KBM-7 (cell line): ENCODE measurements at regions not wholly inside any gene's neighbourhood (a gene's known extent, or its start where the extent isn't known, plus 50 kb on each side); places are given as distances from the start of the nearest gene placed in this dataset.
A peak's percentile ranks its signal among the peaks of the same experiment; 100 is the strongest.
"Not testable (repeated sequence)": the region's sequence is repeated elsewhere in the genome, so short reads cannot be mapped to it uniquely, and the experiment has no call there.

Experiments used
- DNase-seq: peaks from one replicate; pipeline ENCODE4 v3.0.0-alpha.2; 2015
- in situ Hi-C: fragments of 300-500 bp; cut with MboI; formaldehyde crosslinking; loops from 2 replicates; pipeline ENCODE4 v1.14.3; 2020; ENCODE audit warnings: low sequenced_read_pairs, low pct_unique_long_range_greater_than_20kb, mixed read lengths

DNA sequence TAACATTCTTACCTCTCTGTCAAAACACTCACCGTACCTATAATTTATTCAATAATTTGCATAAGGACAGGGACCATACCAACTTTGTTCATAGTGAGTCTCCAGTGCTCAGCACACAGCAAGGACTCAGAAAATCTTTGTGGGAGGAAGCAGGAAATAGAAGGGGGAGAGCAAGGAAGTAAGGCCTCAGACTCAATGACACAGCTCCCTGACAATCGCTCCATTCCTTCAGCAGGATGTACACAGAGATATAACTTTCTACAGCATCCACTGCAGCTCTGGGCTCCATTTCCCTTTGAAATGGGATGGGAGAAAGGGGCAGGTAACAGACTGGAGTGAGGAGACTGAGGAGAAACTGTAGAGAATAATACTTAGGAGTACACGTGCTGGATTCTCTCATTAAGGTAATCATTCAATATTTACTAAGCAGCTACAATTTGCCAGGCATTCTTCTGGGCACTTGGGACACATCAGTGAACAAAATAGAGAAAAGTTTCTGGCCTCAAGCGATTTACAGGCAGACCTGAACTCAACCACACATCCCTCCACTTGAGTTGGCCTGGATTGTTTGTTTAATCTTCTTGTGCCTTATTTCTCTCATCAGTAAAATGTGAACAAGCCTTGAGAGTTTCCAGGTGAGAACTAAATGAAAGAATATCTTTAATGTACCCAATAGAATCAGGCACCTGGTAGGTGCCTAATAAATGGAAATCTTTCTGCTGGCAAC, 330.3 kb upstream of the THBS1 start:
- no peak for DNase-seq
- in situ Hi-C loops = no loop called here

DNA sequence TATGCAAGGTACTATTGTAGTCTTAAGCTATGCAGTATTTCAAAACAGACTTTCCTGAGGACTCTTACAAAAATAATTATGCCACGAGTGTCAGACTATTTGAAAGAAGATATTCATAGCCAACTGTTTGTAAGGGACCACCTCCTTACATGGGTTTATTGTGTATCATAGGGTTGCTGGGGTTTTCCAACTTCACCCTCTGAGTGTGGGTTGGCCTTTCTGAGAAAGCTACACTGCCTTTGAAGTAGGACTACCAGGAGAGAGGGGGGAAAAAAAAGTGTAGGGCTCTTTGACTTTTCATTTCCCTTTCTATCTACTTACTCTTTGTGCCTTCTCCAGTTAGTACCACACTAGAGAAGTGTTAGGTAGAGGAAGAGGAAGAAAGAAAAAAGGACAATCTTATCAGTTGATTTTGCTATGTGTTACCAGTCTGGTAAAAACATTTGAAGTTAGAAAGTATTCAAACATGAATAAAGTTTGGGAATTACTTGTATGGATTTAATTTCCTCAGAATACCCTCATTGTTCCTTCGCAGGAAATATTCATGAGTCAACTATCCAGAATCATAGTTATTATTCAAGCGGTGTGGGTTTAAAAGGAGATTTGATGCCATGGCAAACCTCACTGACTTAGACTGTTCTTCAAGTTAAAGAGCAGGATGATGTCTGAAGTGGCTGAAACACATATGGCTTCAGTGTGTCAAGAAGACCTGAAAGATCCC, 329.3 kb upstream of the THBS1 start:
- DNase-seq = no peak
- in situ Hi-C loops = no loop called here

DNA sequence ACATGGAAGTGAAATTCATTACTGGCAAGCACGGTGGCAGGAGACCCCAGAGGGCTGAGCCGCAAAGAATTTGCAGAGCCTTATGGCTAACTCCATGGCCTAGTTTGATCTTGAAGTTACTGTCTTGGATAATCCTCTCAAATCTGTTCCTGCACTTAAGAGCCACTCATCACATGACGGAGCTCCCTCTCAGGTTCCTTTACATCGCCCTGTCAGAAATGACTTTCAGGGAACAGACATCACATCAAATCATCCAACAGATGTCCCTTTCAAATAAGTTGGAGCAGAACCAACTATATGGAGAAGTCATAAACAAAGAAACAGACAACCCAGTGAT, 328.8 kb upstream of the THBS1 start:
- in situ Hi-C loops = no loop called here
- no peak for DNase-seq

DNA sequence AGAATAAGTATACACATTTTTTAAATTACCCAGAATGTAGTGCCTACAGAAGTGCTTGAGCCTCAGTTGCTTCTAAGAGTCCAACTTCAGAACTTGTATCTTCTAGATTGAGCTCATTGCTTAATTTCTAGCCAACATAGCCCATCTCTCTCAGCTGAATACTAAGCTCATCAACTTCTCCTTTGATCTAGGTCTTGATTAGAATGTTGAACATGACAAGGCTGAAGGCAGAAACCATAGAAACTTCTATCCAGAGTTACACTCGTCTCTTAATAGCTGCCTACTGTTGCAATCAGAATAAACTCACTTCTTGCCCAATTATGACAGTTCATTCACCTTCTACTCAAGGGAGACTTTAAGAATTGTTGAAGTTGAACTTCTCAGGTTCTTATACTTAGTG, 327.3 kb upstream of the THBS1 start:
- in situ Hi-C loops = no loop called here
- DNase-seq = no peak

DNA sequence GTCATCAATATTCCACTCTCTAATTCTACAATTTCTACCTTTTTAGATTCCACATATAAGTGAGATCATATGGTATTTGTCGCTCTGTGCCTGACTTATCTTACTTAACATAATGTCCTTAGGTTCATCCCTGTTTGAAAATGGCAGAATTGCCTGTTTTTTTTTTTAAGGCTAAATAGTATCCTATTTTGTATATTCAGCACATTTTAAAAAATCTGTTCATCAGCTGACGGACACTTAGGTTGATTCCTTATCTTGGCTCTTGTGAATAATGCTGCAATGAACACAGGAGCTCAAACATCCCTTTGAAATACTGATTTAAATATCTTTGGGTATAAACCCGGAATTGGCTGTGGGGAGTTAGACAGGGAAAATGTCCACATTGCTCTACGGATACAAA, 326.7 kb upstream of the THBS1 start:
- no peak for DNase-seq
- in situ Hi-C loops = no loop called here

DNA sequence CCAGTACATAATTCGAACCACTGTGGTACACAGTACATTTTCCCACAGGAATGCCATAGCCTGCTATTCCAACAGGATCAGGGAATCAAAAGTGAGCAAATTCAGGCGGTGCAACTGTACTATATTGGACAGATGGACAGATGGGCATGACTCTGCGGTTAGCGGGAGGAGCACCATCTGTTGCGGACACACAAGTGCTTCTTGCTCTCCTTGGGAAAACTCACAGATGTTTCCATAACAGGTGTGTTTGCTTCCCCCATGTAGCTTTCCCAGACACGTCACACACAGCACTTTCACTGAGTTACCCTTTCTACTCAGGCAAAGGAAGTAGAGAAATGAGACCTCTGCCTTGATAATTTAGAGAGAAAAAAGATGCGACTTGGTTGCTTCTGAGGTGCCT, 325.1 kb upstream of the THBS1 start:
- in situ Hi-C loops = no loop called here
- DNase-seq = no peak

DNA sequence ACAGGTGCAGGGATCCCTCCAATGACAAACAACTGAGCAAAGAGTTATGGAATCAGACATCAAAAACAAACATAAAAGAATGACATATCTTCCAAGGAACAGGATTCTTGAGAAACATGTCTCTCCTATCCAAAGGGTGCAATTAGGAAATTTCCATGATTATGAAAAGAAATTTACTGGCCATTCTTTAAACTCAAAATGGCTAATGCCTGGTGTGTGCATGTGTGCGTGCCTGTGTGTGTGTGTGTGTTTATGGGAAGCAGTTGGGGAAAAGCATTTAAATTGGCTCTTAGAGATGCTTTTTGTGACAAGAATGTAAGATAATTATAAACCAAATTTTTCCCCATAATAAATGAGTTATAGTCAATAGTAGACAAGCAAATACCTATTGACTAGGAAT, 320.5 kb upstream of the THBS1 start:
- in situ Hi-C loops = no loop called here
- DNase-seq = no peak

DNA sequence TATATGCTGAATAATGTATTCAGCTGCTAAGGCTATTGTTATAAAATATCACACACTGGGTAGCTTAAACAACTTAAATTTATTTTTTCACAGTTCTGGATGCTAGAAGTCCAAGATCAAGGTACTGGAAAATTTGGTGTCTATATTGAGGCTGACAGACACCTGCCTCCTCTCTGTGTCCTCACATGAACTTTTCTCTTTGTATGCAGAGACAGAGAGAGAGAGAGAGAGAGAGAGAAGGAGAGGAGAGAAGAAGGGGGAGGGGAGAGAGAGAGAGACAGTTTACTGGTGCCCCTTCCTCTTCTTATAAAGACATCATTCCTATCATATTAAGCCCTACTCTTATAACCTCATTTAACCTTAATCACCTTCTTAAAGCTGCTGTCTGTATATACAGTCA, 320.1 kb upstream of the THBS1 start:
- in situ Hi-C loops = no loop called here
- no peak for DNase-seq

DNA sequence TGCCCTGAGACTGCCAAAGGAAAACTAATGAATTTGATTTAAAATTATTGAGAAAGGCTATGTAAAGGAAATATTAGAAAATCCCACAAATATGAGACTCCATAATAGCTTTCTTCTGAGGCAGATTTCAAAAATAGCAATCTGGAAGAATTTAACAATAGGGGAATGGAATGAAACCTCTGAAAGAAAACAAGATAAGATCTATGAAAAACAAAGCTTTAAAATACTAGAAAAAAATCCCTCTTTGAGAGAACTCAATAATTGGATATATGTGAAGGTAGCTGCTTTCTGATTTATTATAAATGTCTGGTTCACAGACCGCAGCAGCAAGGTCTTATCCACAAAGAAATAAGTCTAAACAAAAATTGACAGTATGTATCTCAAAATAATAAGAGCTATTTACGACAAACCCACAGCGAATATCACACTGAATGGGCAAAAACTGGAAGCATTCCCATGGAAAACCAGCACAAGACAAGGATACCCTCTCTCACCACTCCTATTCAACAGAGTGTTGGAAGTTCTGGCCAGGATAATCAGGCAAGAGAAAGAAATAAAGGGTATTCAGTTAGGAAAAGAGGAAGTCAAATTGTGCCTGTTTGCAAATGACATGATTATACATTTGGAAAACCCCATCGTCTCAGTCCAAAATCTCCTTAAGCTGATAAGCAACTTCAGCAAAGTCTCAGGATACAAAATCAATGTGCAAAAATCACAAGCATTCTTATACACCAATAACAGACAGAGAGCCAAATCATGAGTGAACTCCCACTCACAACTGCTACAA, 319.3 kb upstream of the THBS1 start:
- in situ Hi-C loops, DNase-seq: not testable (repeated sequence)

DNA sequence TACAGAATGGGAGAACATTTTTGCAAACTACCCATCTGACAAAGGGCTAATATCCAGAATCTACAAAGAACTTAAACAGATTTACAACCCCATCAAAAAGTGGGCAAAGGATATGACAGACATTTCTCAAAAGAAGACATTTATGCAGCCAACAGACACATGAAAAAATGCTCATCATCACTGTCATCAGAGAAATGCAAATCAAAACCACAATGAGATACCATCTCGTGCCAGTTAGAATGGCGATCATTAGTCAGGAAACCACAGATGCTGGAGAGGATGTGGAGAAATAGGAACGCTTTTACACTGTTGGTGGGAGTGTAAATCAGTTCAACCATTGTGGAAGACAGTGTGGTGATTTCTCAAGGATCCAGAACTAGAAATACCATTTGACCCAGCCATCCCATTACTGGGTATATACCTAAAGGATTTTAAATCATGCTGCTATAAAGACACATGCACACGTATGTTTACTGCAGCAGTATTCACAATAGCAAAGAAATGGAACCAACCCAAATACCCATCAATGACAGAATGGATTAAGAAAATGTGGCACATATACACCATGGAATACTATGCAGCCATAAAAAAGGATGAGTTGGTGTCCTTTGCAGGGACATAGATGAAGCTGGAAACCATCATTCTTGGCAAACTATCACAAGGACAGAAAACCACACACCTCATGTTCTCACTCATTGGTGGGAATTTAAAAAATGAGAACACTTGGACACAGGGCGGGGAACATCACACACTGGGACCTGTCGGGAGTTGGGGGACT, 317.7 kb upstream of the THBS1 start:
- peak; percentile 6 for DNase-seq
- in situ Hi-C loops = not testable (repeated sequence)

DNA sequence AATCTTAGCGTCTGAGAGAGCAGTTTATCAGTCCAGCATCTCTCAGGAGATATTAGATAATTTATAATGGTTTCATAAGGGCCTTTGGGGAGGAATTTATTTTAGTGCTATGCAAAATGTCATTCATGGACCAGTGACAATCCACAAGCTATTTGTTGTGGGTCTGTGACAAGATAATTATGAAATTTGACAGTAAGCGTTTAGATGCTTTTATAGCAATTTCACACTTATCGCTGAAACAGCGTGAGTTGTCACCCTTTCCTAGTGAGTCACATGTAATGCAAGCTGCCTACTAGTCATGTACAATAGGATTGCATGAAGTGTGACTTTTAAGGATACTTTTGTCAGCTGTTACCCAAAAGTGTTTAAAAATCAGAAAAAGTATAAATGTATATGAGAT, 315.6 kb upstream of the THBS1 start:
- no peak for DNase-seq
- in situ Hi-C loops = no loop called here

DNA sequence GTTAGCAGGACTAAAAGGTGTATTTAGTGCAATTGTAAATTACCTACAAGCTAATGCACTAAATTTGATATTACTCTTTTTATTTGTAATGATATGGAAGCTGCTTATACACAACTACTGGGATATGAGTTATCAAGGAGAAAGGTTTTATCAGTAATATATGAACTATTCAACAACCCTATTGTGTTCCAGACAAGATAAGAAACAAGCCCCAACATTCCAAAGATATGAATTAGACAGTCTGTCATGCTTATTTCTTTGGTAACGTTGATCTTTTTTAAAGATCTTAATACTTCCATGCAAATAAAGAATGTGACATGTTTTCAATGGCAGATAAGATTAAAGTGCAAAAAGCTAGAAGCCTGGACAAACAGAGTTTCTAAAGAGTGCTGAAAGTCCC, 314.0 kb upstream of the THBS1 start:
- no peak for DNase-seq
- in situ Hi-C loops = no loop called here

DNA sequence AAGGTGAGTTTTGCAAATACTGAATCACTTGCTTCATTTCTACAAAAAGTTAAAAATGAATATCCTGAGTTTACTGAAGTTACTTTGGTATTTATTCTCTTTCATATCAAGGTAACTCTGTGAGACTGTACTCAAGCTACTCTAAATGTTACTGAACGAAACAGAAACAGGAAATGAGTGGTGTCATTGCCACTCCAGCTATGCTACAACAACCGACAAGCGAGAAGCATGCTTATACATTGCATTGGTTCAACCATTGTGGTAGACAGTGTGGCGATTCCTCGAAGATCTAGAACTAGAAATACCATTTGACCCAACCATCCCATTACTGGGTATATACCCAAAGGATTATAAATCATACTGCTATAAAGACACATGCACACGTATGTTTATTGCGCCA, 313.2 kb upstream of the THBS1 start:
- DNase-seq = no peak
- in situ Hi-C loops = no loop called here

DNA sequence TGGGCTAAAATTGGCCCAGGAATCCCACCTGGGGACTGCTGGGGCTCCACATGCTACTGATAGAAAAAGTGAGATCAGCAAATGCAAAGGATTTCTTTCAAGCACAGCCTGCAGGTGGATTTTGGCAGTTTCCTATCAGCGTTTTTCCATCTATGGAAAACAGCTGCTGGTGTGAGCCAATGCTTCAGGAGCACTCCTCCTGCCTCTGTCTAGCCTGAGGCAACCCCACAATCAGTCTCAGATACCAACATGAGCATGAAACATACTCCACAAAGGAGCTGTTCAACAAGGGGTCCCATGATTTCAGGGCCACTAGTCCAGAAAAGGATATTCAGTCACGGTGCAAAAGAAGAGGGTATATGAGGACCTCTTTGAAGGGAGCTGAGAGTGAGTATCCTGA, 311.5 kb upstream of the THBS1 start:
- in situ Hi-C loops = no loop called here
- DNase-seq = no peak

DNA sequence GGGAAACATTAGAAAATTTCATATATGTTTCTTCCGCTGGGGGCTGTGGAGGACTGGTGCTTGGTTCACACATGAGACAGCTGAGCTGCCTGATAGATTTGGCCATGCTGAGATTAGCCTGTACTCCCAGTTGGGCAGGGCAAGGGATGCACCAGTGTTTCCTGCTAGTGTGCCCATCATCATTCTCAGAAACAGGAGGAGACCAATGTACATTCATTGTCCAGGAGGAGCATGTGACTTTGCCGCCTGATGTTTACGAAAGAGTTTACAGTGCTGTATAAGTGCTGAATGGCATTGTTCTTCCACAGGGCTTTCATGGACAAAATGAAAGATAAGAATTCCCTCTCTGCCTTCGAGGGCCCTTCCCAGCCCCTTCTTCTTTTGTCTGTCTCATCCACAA, 311.1 kb upstream of the THBS1 start:
- no peak for DNase-seq
- in situ Hi-C loops = no loop called here

DNA sequence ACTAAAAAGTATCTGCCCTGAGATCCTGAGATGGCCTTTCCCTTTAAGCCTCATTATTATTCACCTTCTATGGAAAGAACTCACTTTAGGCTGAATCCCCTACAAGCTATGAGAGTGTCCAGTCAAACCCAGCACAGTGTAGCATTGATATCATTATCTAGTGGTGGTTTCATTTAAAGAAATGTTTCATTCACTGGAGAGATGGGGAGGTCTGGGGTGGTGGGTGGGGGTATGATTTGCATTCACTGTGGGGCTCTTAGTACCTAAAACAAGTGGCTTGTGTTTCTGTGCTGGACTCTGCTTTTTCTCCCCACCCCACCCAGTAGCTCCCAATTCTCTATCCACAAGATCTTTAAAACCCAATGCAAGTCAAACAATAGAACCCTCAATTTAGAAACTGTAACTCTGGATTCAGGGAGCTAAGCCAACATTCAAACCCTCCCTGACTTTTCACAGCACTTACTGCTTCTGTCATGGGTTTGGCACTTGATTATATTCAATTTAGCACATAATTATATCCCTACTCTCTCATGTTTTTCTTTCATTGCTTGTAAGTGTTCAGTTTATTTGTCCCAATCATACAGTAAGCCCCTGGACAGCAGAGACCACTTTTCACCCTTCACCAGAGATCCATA, 310.5 kb upstream of the THBS1 start:
- DNase-seq = no peak
- in situ Hi-C loops = no loop called here

DNA sequence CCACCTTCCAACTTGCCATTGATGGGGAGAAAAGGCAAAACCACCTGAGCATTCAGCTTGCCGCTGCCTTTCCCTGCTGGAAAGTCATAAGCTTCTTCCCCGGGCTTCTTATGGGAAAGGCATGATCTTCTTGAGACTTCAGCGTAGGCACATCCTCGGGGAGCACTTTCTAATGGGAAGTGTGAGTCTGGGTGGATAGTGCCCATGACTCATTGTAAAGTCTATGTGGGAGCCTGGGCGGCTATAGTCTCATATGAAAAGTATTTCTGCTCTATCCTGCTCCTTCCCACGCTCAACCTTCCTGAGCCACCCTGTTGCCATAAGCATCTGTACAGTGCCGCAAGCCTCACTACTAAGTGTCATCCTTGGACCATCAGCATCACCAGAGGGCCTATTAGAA, 309.9 kb upstream of the THBS1 start:
- in situ Hi-C loops = no loop called here
- DNase-seq = no peak

DNA sequence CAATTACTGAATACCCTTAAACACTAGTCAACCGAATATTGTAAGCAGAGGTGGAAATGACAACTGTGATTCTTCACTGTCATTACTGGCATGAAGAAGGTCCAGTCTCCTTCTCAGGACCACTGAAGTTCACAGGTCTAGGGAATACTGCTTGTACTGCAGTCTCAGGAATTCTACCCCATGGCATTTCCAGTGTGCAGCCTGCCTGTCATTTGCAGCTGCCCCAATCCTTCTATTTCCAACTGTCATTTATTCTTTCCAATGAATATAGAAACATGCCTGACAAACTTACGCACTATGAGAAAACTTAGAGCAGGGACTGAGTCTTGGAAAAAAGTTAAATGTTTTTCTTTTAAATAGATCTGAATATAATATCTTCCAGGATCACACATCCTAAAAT, 308.0 kb upstream of the THBS1 start:
- in situ Hi-C loops = no loop called here
- DNase-seq = no peak

DNA sequence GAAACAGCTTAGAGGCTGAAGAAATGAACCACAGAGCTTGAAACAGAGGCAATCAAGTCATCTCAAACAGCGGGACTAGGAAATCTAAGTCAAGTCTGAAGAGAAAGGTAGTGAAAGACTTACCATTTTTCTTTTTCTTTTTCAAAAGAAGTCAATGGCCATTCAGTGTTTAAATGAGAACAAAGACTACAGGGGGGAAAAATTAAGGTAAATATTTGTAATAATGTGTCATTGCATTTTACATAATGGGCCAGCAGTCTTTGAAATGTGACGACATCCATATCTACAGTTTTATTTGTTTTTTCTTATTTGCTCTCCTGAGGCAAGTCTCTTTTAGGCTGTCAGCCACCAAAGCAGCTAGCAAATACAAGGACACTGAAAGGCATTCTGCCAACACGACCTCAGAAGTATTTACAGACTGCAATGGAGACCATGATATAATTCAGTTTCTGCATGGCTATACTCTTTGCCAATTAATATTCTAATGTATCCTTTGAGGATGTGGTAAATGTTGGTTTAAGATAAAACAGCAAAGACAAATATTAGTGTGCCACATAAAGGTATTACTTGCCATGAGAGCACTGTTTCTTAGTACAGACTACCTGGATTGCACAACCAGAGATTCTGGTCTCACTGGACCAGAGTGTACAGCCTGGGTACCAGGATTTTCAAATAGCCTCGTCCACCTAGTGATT, 307.0 kb upstream of the THBS1 start:
- in situ Hi-C loops = no loop called here
- DNase-seq = no peak
